HEK293T (cell line): ENCODE measurements at regions not wholly inside any gene's neighbourhood (a gene's known extent, or its start where the extent isn't known, plus 50 kb on each side); places are given as distances from the start of the nearest gene placed in this dataset.

Source experiments
- ELF4 ChIP-seq: fragments of 450-650 bp; IDR thresholded peaks from 2 replicates; pipeline ENCODE4 v1.6.1; 2017; ENCODE audit warnings: antibody characterized with exemption
- FOXM1 ChIP-seq: fragments of 450-650 bp; IDR thresholded peaks from 2 replicates; pipeline ENCODE4 v1.6.1; 2017; ENCODE audit warnings: mild to moderate bottlenecking, borderline replicate concordance

DNA sequence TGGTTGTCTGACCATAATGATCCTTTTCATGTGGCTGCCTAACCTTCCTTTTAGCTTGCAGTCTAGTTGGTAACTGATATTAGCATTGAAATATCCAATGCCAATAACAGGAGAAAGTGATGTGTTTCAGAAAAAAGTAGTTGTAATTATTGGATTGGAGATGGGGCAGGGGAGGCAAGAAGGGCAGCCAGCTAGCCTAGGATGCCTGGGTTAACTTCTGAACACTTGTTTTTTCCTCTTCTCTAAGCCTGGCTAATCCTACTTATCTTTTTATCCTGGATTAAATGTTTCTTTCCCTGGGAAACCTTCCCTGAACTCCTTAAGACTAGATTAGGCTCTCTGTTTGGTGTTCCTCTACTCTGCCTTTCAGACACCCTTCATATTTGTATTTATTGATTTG, 380.2 kb downstream of the TMEM135 start:
- TF ChIP-seq ELF4 (no peak), FOXM1 (no peak)
